HG02840 (cell line): ENCODE measurements at regions not wholly inside any gene's neighbourhood (a gene's known extent, or its start where the extent isn't known, plus 50 kb on each side); places are given as distances from the start of the nearest gene placed in this dataset.

Source experiments
- ATAC-seq: cut with Tn5 transposase; IDR thresholded peaks from one replicate; pipeline ENCODE4 v1.9.1; 2021; ENCODE audit warnings: mild to moderate bottlenecking, moderate library complexity, moderate number of reproducible peaks; ENCODE audit not compliant: unreplicated experiment, low FRiP score

- ATAC-seq: no peak
Observed at GRCh38 chr18:8962855-8963635, 139.5 kb upstream of the NDUFV2 start.

DNA sequence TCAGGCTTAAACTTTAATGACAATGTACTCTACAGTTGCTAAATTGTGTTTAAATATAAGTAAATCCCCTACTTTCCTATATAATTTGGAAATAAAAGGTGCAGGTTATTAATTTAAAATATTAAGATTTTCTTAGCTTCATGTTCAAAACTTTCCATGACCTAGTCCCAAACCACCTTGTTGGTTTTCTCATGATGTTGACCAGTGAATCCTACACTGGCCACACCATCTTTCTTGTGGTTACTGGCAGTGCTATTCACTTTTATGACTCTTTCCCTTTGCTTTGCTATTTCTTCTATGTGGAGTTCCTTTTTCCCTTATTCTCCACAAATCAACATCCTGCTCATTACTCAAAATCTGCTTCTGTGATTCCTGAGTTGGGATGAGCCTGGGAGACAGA lies 138.6 kb upstream of the NDUFV2 start:
- no peak for ATAC-seq

GRCh38 chr18:8965398-8965797 lies 137.1 kb upstream of the NDUFV2 start:
- no peak for ATAC-seq

DNA sequence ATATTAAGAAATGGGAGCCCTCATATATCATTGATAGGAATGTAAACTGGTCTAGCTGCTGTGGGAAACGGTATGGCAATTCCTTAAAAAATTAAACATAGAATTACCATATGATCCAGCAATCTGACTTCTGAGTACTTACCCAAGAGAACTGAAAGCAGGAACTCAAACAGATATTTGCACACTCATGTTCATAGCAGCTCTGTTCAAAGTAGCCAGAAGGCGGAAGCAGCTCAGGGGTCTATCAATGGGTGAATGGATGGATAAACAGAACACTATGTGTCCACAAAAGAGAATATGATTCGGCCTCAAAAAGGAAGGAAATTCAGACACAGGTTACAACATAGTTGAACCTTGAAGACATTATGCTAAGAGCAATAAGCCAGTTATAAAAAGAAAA lies 135.7 kb upstream of the NDUFV2 start:
- no peak for ATAC-seq

- ATAC-seq: no peak
Observed at GRCh38 chr18:8967573-8967972, 134.9 kb upstream of the NDUFV2 start.

- ATAC-seq: no peak
Observed at GRCh38 chr18:8969639-8970390, 132.7 kb upstream of the NDUFV2 start.

GRCh38 chr18:8970843-8971242 lies 131.7 kb upstream of the NDUFV2 start:
- no peak for ATAC-seq

DNA sequence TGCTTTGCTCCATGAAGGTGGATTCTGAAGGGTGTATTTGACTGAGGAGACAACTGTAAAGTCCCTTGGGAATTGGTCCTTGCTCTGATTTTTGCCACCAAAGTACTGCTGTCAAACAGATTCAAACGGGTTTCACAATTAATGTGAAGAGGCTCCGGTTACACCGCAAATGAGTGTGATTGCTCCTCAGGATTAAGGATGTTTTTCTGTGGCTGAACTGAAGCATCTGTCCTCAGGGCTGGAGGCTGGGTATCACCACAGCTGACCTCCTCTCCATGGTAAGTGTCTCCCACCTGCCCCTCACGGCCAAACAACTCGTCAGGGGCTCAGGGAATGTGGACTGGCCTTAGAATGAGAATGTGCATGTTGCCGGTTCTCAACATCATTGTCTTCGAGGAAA lies 130.4 kb upstream of the NDUFV2 start:
- no peak for ATAC-seq

DNA sequence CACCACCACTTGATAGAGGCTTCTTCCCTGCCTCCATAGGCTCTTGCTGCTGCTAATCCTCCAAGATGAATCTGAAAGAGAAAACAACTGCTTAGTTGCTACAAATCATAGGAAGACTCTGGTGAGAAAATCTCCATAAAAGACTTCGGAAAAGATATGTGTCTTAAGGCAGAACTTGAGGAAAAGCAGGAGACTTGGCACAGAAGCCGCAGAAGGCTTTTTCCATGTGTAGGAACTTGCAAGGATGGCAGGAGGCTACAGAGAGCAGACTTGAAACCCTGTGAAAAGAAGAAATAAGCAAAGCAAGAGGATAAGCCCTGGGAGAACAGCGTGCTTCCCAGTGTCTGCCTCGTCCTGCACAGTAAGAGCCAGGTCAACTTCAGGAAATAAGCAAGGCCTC lies 128.2 kb upstream of the NDUFV2 start:
- no peak for ATAC-seq

DNA sequence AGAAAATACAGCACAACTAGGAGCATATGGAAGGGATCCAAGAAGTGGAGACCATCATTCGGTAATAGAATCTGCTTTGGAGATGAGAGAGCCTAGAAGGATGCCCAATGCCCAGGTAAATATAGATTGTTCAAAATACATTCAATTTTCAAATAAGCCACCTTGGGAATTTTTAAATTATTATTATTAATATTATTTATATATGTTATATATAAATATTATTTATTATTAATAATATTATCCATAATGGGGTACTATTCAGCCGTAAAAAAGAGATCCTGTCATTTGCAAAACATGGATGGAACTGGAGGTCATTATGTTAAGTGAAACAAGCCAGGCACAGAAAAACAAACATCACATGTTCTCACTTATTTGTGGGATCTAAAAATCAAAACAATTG lies 127.8 kb upstream of the NDUFV2 start:
- no peak for ATAC-seq

- ATAC-seq: no peak
Observed at GRCh38 chr18:8975624-8976023, 126.9 kb upstream of the NDUFV2 start.

- ATAC-seq: no peak
Observed at GRCh38 chr18:8976606-8977005, 125.9 kb upstream of the NDUFV2 start.

DNA sequence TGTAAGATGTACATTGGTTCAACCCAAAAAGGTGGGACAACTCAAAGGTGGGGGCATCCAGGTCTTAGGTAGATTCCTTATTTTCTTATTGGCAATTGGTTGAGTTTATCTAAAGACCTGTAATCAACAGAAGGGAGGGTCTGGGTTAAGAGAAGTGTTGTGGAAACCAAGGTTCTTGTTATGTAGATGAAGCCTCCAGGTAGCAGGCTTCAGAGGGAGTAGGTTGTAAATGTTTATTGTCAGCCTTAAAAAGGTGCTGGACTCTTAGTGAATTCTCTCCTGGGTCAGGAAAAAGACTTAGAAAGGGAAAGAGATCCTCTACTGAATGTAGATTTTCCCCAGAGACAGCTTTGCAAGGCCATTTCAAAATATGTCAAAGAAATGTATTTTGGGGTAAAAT lies 125.3 kb upstream of the NDUFV2 start:
- no peak for ATAC-seq

GRCh38 chr18:8977701-8978100 lies 124.8 kb upstream of the NDUFV2 start:
- ATAC-seq: no peak

DNA sequence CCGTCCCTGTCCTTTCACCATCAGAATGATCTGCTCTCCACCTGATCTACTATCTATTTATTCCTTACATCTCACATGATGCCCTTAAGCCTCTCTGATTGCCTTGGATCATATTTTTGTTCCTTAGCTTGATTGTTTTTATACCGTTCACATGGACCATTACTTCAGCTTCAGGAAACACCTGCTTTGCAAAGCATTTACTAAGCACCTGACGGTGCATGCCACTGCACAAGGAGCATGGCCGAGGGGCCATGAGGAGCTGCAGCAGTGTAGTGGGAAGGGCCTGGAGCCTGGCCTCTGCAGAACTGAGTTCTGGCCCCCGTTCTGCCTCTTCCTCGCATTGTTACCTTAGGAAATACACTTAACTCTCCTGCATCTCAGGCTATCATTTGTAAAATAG lies 124.1 kb upstream of the NDUFV2 start:
- ATAC-seq: no peak

DNA sequence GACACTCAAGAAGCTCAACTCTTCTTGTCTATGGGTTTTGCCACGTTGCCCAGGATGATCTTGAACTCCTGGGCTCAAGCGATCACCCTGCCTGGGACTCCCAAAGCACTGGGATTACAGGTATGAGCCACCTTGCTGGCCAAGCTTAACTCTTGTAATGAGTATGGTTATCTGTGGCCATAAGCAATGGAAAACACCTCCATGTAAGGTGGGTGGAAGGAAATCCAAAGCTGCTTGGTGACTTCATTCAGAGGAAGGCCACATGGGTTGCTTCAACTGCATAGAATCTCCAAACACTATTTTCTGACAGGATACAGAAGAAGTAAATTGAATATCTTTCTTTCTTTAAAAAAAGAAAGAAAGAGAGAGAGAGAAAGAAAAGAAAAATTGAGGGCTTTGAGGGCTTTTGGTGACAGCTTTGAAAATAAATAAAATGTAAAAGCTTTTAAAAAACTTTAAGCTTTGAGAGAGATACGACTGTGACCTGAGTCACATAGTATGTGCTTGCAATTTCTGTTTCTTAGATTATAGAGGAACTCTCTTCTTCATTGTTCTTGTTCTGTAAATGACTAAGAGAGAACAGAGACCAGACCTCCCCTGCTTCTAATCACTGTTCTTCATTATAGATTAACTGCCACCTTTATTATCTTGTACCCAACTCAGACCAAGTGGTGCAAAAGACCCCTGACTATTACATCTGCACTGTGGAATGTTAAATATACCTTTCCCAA lies 123.1 kb upstream of the NDUFV2 start:
- ATAC-seq: no peak

GRCh38 chr18:8980496-8980895 lies 122.0 kb upstream of the NDUFV2 start:
- no peak for ATAC-seq

- no peak for ATAC-seq
Observed at GRCh38 chr18:8980918-8981317, 121.6 kb upstream of the NDUFV2 start.

DNA sequence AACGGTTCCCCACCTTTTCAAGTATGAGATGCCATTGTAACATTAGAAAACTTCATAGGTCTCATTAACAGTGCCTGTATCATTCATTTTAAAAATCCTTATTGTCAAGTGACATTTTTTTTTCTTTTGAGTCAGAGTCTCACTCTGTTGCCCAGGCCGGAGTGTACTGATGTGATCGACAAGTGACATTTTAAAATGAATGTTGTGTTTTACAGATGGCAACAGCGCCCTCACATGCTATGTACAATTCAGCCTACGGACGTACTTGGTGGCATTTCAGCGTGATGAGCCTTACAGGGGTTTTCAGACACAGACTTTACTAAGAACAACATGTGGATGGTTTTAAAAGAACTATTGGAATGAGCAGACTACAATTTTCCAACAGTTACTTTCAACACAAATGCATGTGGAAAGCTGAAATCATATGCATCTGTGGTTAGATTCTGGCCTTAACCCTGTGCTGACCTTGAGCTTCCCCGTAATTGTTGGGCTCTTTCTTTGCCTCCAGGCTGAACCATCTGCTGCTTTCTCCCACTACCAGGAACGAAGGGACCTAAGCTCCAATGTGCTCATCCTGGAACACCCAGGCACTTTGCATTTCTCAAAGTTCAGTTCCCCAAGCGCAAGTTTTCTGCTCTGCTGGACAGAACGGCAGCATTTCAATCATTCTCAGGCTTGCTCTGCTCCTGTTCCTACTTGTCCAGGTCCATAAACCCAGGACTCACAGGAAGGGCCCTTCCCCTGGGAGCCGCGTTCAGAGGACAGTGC lies 119.9 kb upstream of the NDUFV2 start:
- ATAC-seq: no peak

DNA sequence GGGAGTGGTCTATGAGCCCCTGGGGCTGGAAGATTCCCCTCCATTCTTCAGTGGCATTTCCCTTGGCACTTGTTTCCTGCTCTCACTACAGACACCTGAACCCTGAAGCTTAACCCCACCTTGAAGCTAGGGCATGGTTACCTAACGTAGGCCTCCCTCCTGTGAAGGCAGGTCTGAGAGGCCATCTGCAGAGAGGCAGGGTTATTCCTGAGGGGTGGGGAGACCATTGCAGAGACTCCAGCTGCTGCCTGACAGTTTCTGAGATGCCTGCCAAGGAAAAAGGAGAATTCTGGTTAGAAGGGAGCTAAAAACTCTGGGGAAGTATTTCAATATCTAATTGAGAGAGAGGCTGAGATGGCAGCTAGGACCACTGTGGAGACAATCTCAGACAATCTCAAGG lies 119.3 kb upstream of the NDUFV2 start:
- ATAC-seq: no peak
